SIG-M5 treated with dmso at 0.1 percent for 504 hours (cell line): ENCODE measurements at regions not wholly inside any gene's neighbourhood (a gene's known extent, or its start where the extent isn't known, plus 50 kb on each side); places are given as distances from the start of the nearest gene placed in this dataset.
"Not testable (repeated sequence)": the region's sequence is repeated elsewhere in the genome, so short reads cannot be mapped to it uniquely, and the experiment has no call there.

Source experiments
- DNase-seq: peaks from one replicate; lab custom pipeline; 2025; ENCODE audit not compliant: unreplicated experiment; lab: John Stamatoyannopoulos, UW

- not testable (repeated sequence) for DNase-seq
Observed at GRCh38 chr7:68410693-68411092, 1187.6 kb upstream of the AUTS2 start.

- no peak for DNase-seq
Observed at GRCh38 chr7:68411742-68412141, 1186.5 kb upstream of the AUTS2 start.

GRCh38 chr7:68414631-68415425 lies 1183.4 kb upstream of the AUTS2 start:
- no peak for DNase-seq

GRCh38 chr7:68417002-68417401 lies 1181.3 kb upstream of the AUTS2 start:
- no peak for DNase-seq

- no peak for DNase-seq
Observed at GRCh38 chr7:68417659-68418058, 1180.6 kb upstream of the AUTS2 start.

- no peak for DNase-seq
Observed at GRCh38 chr7:68420342-68421192, 1177.7 kb upstream of the AUTS2 start.

- no peak for DNase-seq
Observed at GRCh38 chr7:68421712-68422111, 1176.6 kb upstream of the AUTS2 start.

GRCh38 chr7:68422281-68422680 lies 1176.0 kb upstream of the AUTS2 start:
- no peak for DNase-seq

GRCh38 chr7:68423356-68423755 lies 1174.9 kb upstream of the AUTS2 start:
- DNase-seq: no peak

- DNase-seq: no peak
Observed at GRCh38 chr7:68424658-68425297, 1173.5 kb upstream of the AUTS2 start.

GRCh38 chr7:68425377-68425776 lies 1172.9 kb upstream of the AUTS2 start:
- DNase-seq: no peak

- no peak for DNase-seq
Observed at GRCh38 chr7:68429411-68430117, 1168.7 kb upstream of the AUTS2 start.

- DNase-seq: no peak
Observed at GRCh38 chr7:68432585-68432984, 1165.7 kb upstream of the AUTS2 start.

GRCh38 chr7:68433462-68434070 lies 1164.7 kb upstream of the AUTS2 start:
- DNase-seq: no peak

GRCh38 chr7:68434857-68435256 lies 1163.4 kb upstream of the AUTS2 start:
- no peak for DNase-seq

- no peak for DNase-seq
Observed at GRCh38 chr7:68438016-68438415, 1160.3 kb upstream of the AUTS2 start.

- no peak for DNase-seq
Observed at GRCh38 chr7:68438811-68439210, 1159.5 kb upstream of the AUTS2 start.

- no peak for DNase-seq
Observed at GRCh38 chr7:68439897-68440296, 1158.4 kb upstream of the AUTS2 start.

- no peak for DNase-seq
Observed at GRCh38 chr7:68440866-68441265, 1157.4 kb upstream of the AUTS2 start.

GRCh38 chr7:68441645-68442044 lies 1156.6 kb upstream of the AUTS2 start:
- no peak for DNase-seq
